GM08714 (cell line): ENCODE measurements at regions not wholly inside any gene's neighbourhood (a gene's known extent, or its start where the extent isn't known, plus 50 kb on each side); places are given as distances from the start of the nearest gene placed in this dataset.
"Not testable (repeated sequence)": the region's sequence is repeated elsewhere in the genome, so short reads cannot be mapped to it uniquely, and the experiment has no call there.

ENCODE experiments used
- H3K4me3 ChIP-seq: fragments of 200-500 bp; sonication (Bioruptor generic); 2 replicates; pipeline ENCODE4 v1.5.1; 2014; ENCODE audit warnings: mild to moderate bottlenecking, low read length, inconsistent platforms
- ZNF274 ChIP-seq: IDR thresholded peaks from 2 replicates; pipeline ENCODE4 v1.6.1; 2012; ENCODE audit warnings: mild to moderate bottlenecking, low read depth, low read length

GRCh38 chr19:20422216-20423205, 143.1 kb downstream of the ZNF737 start:
- no peak overlapping the region for H3K4me3 ChIP-seq
- no peak for TF ChIP-seq ZNF274

- TF ChIP-seq ZNF274 = no peak
- no peak overlapping the region for H3K4me3 ChIP-seq
Measured at GRCh38 chr19:20416661-20417060, 148.9 kb downstream of the ZNF737 start.

- TF ChIP-seq ZNF274 = no peak
- H3K4me3 ChIP-seq = no peak overlapping the region
Measured at GRCh38 chr19:20414120-20414519, 151.5 kb downstream of the ZNF737 start.

- TF ChIP-seq ZNF274 = no peak
Measured at GRCh38 chr19:20413705-20414104, 151.9 kb downstream of the ZNF737 start.

GRCh38 chr19:20412846-20413245, 152.7 kb downstream of the ZNF737 start:
- TF ChIP-seq ZNF274 = no peak
- no peak overlapping the region for H3K4me3 ChIP-seq

More at GRCh38 chr19:20413705-20414104, 151.9 kb downstream of the ZNF737 start:
- H3K4me3 ChIP-seq = no peak overlapping the region

GRCh38 chr19:20397292-20397691, 168.3 kb downstream of the ZNF737 start:
- H3K4me3 ChIP-seq = no peak overlapping the region
- peak; percentile 71 for TF ChIP-seq ZNF274

GRCh38 chr19:20388706-20389225, 176.8 kb downstream of the ZNF737 start:
- TF ChIP-seq ZNF274 = no peak
- H3K4me3 ChIP-seq = no peak overlapping the region

GRCh38 chr19:20385061-20385460, 180.5 kb downstream of the ZNF737 start:
- H3K4me3 ChIP-seq = no peak overlapping the region
- TF ChIP-seq ZNF274 = no peak

GRCh38 chr19:20371911-20372310, 193.7 kb downstream of the ZNF737 start:
- no peak for TF ChIP-seq ZNF274
- no peak overlapping the region for H3K4me3 ChIP-seq

- H3K4me3 ChIP-seq = not testable (repeated sequence)
Measured at GRCh38 chr19:20371304-20371703, 194.3 kb downstream of the ZNF737 start.

GRCh38 chr19:20367811-20368294, 197.7 kb downstream of the ZNF737 start:
- TF ChIP-seq ZNF274 = no peak
- H3K4me3 ChIP-seq = no peak overlapping the region

- no peak overlapping the region for H3K4me3 ChIP-seq
- TF ChIP-seq ZNF274 = no peak
Measured at GRCh38 chr19:20365146-20365545, 198.1 kb downstream of the ZNF486 start.

GRCh38 chr19:20359933-20360720, 193.1 kb downstream of the ZNF486 start:
- no peak overlapping the region for H3K4me3 ChIP-seq
- TF ChIP-seq ZNF274 = no peak

- not testable (repeated sequence) for H3K4me3 ChIP-seq
Measured at GRCh38 chr19:20358841-20359465, 191.9 kb downstream of the ZNF486 start.
